H1 (cell line): ENCODE measurements at regions not wholly inside any gene's neighbourhood (a gene's known extent, or its start where the extent isn't known, plus 50 kb on each side); places are given as distances from the start of the nearest gene placed in this dataset.

Experiments
- CTCF ChIA-PET: fragments of 300-600 bp; sonication (Branson Sonifier 250); formaldehyde crosslinking; loops from one replicate; lab custom pipeline; 2021; ENCODE audit not compliant: partially characterized antibody; lab: Charles Lee
- POLR2A ChIA-PET: fragments of 300-600 bp; sonication (Branson Sonifier 250); formaldehyde crosslinking; loops from one replicate; lab custom pipeline; 2021; ENCODE audit warnings: inconsistent platforms; ENCODE audit not compliant: partially characterized antibody; lab: Charles Lee
- DNase-seq, 2 experiments: peaks; one replicate each; pipeline versions ENCODE4 v3.0.0 to v3.0.0-alpha.2; 2010 to 2022; ENCODE audit warnings: low spot score in 2 of 2, low read depth in 1 of 2, mixed read lengths in 1 of 2
- FAIRE-seq: peaks from 2 replicates; lab custom pipeline; 2011; peaks lifted over from hg19 to GRCh38; lab: Jason Lieb, UNC
- H2AFZ ChIP-seq: 2 replicates; pipeline ENCODE4 v1.8.1; 2012; ENCODE audit warnings: low read length, inconsistent platforms
- H2AK5ac ChIP-seq: 2 replicates; pipeline ENCODE4 v1.6.1; 2013; ENCODE audit warnings: low read depth, low read length
- H2BK120ac ChIP-seq: replicated peaks from 2 replicates; pipeline ENCODE3; 2013; ENCODE audit warnings: low read depth, low read length, inconsistent platforms
- H2BK12ac ChIP-seq: 2 replicates; pipeline ENCODE4 v1.6.1; 2013; ENCODE audit warnings: low read depth, low read length
- H2BK15ac ChIP-seq: 2 replicates; pipeline ENCODE4 v1.6.1; 2013; ENCODE audit warnings: low read length
- H2BK20ac ChIP-seq: 2 replicates; pipeline ENCODE4 v1.6.1; 2013; ENCODE audit warnings: low read length
- H2BK5ac ChIP-seq: 2 replicates; pipeline ENCODE4 v1.6.1; 2013; ENCODE audit warnings: low read depth, low read length
- H3K14ac ChIP-seq: 2 replicates; pipeline ENCODE4 v1.6.1; 2013; ENCODE audit warnings: inconsistent platforms; ENCODE audit not compliant: insufficient read length
- H3K18ac ChIP-seq: 2 replicates; pipeline ENCODE4 v1.6.1; 2013; ENCODE audit warnings: low read length; ENCODE audit errors: extremely low read depth
- H3K23ac ChIP-seq: 2 replicates; pipeline ENCODE4 v1.6.1; 2013; ENCODE audit warnings: inconsistent platforms; ENCODE audit not compliant: insufficient read length
- H3K23me2 ChIP-seq: 2 replicates; pipeline ENCODE4 v1.6.1; 2013; ENCODE audit warnings: low read depth, low read length
- H3K27ac ChIP-seq: 2 replicates; pipeline ENCODE4 v1.6.1; 2011; ENCODE audit warnings: low read depth, low read length, inconsistent platforms
- H3K27me3 ChIP-seq, 4 experiments: replicated peaks in 1 of 4; 1 replicate in 1 of 4; 2 replicates in 3 of 4; pipeline versions ENCODE4 v1.6.1 to v1.8.1; 2011 to 2013; ENCODE audit warnings: low read length in 3 of 4, mild to moderate bottlenecking in 3 of 4, inconsistent platforms in 2 of 4, mixed read lengths in 2 of 4, moderate library complexity in 1 of 4; ENCODE audit not compliant: control insufficient read depth in 3 of 4, insufficient read depth in 3 of 4; ENCODE audit errors: extremely low read depth in 1 of 4
- H3K36me3 ChIP-seq, 4 experiments: 2 replicates each; pipeline versions ENCODE4 v1.6.1 to v1.8.1; 2011 to 2013; ENCODE audit warnings: mild to moderate bottlenecking in 4 of 4, low read length in 3 of 4, moderate library complexity in 2 of 4, control low read depth in 1 of 4, inconsistent platforms in 1 of 4; ENCODE audit not compliant: insufficient read depth in 4 of 4, control insufficient read depth in 2 of 4
- H3K4ac ChIP-seq: replicated peaks from 2 replicates; pipeline ENCODE3; 2013; ENCODE audit warnings: low read length, low read depth, mixed read lengths, inconsistent platforms; ENCODE audit not compliant: insufficient read length
- H3K4me1 ChIP-seq, 4 experiments: replicated peaks in 1 of 4; 1 replicate in 1 of 4; 2 replicates in 3 of 4; pipeline versions ENCODE4 v1.6.1 to v1.8.1; 2011 to 2013; ENCODE audit warnings: low read length in 3 of 4, inconsistent platforms in 2 of 4, mixed read lengths in 1 of 4; ENCODE audit not compliant: insufficient read depth in 4 of 4, control insufficient read depth in 3 of 4
- H3K4me2 ChIP-seq, 2 experiments: 2 replicates each; pipeline versions ENCODE4 v1.6.1 to v1.8.1; 2011 to 2013; ENCODE audit warnings: low read depth in 2 of 2, low read length in 2 of 2, control low read depth in 1 of 2, inconsistent platforms in 1 of 2, mild to moderate bottlenecking in 1 of 2; ENCODE audit not compliant: insufficient read depth in 1 of 2
- H3K4me3 ChIP-seq, 4 experiments: fragments of 200-600, 300-600 bp in 1 of 4; sonication (generic), shearing (Covaris generic), sonication (Bioruptor Twin) in 1 of 4; 2 replicates each; pipeline versions ENCODE4 v1.5.1 to v1.8.1; 2011 to 2016; ENCODE audit warnings: low read length in 4 of 4, low read depth in 3 of 4, control low read depth in 2 of 4, inconsistent platforms in 2 of 4, mild to moderate bottlenecking in 2 of 4, mixed read lengths in 1 of 4, moderate library complexity in 1 of 4; ENCODE audit not compliant: insufficient read depth in 2 of 4; ENCODE audit errors: extremely low read depth in 1 of 4
- H3K56ac ChIP-seq: replicated peaks from 2 replicates; pipeline ENCODE3; 2013; ENCODE audit warnings: low read depth, mild to moderate bottlenecking, mixed read lengths, low read length, inconsistent platforms; ENCODE audit not compliant: insufficient read length
- H3K79me1 ChIP-seq: 2 replicates; pipeline ENCODE4 v1.6.1; 2013; ENCODE audit warnings: low read depth, low read length, control low read depth
- H3K79me2 ChIP-seq, 2 experiments: 2 replicates each; pipeline versions ENCODE4 v1.6.1 to v1.8.1; 2012 to 2013; ENCODE audit warnings: low read length in 2 of 2, mild to moderate bottlenecking in 2 of 2, inconsistent platforms in 1 of 2; ENCODE audit not compliant: insufficient read depth in 2 of 2, control insufficient read depth in 1 of 2
- H3K9ac ChIP-seq, 4 experiments: replicated peaks in 1 of 4; 1 replicate in 1 of 4; 2 replicates in 3 of 4; pipeline versions ENCODE4 v1.6.1 to v1.8.1; 2011 to 2013; ENCODE audit warnings: low read depth in 3 of 4, low read length in 3 of 4, control low read depth in 2 of 4, mild to moderate bottlenecking in 2 of 4, moderate library complexity in 2 of 4, inconsistent platforms in 1 of 4; ENCODE audit errors: extremely low read depth in 1 of 4
- H3K9me3 ChIP-seq, 2 experiments: 2 replicates each; pipeline versions ENCODE4 v1.6.1 to v1.8.1; 2012 to 2013; ENCODE audit warnings: mild to moderate bottlenecking in 2 of 2, moderate library complexity in 2 of 2, control low read depth in 1 of 2, inconsistent platforms in 1 of 2, low read depth in 1 of 2, low read length in 1 of 2, mixed read lengths in 1 of 2; ENCODE audit not compliant: insufficient read depth in 2 of 2
- H4K20me1 ChIP-seq, 2 experiments: replicated peaks in 1 of 2; 2 replicates each; pipeline versions ENCODE3 to v1.8.1; 2011 to 2013; ENCODE audit warnings: inconsistent platforms in 2 of 2, low read length in 2 of 2, mild to moderate bottlenecking in 1 of 2; ENCODE audit not compliant: insufficient read depth in 2 of 2, control insufficient read depth in 1 of 2
- H4K5ac ChIP-seq: 2 replicates; pipeline ENCODE4 v1.6.1; 2013; ENCODE audit warnings: low read length, low read depth, mixed read lengths, inconsistent platforms; ENCODE audit not compliant: insufficient read length
- H4K8ac ChIP-seq: 2 replicates; pipeline ENCODE4 v1.8.0; 2013; ENCODE audit warnings: mild to moderate bottlenecking, moderate library complexity, low read length, inconsistent platforms; ENCODE audit not compliant: insufficient read depth; ENCODE audit errors: extremely low read depth
- H4K91ac ChIP-seq: replicated peaks from 2 replicates; pipeline ENCODE3; 2013; ENCODE audit warnings: low read length, mixed read lengths, inconsistent platforms; ENCODE audit not compliant: insufficient read length
- CTCF ChIP-seq, 3 experiments: IDR thresholded peaks; 1 replicate in 2 of 3; 2 replicates in 1 of 3; pipeline versions ENCODE4 v1.5.1 to v1.6.1; 2011; ENCODE audit warnings: low read length in 3 of 3, mild to moderate bottlenecking in 3 of 3, inconsistent platforms in 2 of 3, low read depth in 1 of 3, moderate library complexity in 1 of 3; ENCODE audit not compliant: insufficient read depth in 1 of 3; ENCODE audit errors: control extremely low read depth in 1 of 3
- MAX ChIP-seq: IDR thresholded peaks from 2 replicates; pipeline ENCODE4 v1.6.1; 2012; ENCODE audit warnings: inconsistent platforms
- RAD21 ChIP-seq, 2 experiments: IDR thresholded peaks in 1 of 2; conservative IDR thresholded peaks in 1 of 2; 2 replicates each; pipeline ENCODE4 v1.6.1; 2011; ENCODE audit warnings: low read depth in 2 of 2, low read length in 2 of 2, improper control_type of control experiment in 1 of 2, inconsistent platforms in 1 of 2, mild to moderate bottlenecking in 1 of 2, moderate library complexity in 1 of 2
- SAP30 ChIP-seq: fragments of 300-600 bp; sonication (generic); IDR thresholded peaks from 2 replicates; pipeline ENCODE4 v1.7.1; 2012; ENCODE audit warnings: low read length, moderate library complexity, mild to moderate bottlenecking, inconsistent platforms; ENCODE audit not compliant: insufficient read depth, insufficient replicate concordance
- WGBS, 2 experiments: shearing (Covaris generic) in 1 of 2; methylation state at CpG; one replicate each; pipeline versions ENCODE4 v1.1.6 to v1.1.7; 2013 to 2015; ENCODE audit warnings: low lambda C conversion rate in 2 of 2, mixed read lengths in 2 of 2, inconsistent platforms in 1 of 2, low coverage in 1 of 2, missing lambda C conversion rate in 1 of 2; ENCODE audit not compliant: insufficient replicate concordance in 2 of 2, insufficient coverage in 1 of 2, insufficient read length in 1 of 2; ENCODE audit errors: extremely low coverage in 1 of 2, missing lambda C conversion rate in 1 of 2; 5-methylcytosine and 5-hydroxymethylcytosine counted together

GRCh38 chr6:23176883-23177282 is 607.5 kb downstream of the HDGFL1 start:
- H2BK12ac ChIP-seq = no peak overlapping the region
- H3K9me3 ChIP-seq = no peaks in the 10 kb centered on the region
- H3K14ac ChIP-seq = no peak overlapping the region
- no peaks in the 10 kb centered on the region for H3K36me3 ChIP-seq
- no peak overlapping the region for H2AK5ac ChIP-seq
- H2BK15ac ChIP-seq = no peak overlapping the region
- H3K27me3 ChIP-seq = no peaks in the 10 kb centered on the region
- H4K91ac ChIP-seq = no peak overlapping the region
- no peak overlapping the region for H4K5ac ChIP-seq
- TF ChIP-seq RAD21 (IDR thresholded peaks at IDR 0.05 in 1 of 2, conservative IDR thresholded peaks at IDR 0.05 in 1 of 2; ENCODE audit: low read depth in 2 of 2, low read length in 2 of 2) (peak; percentile 42 to 59), SAP30 (no peak), MAX (peak; percentile 50; the same call in 1 of the 2 replicates), CTCF (IDR thresholded peaks at IDR 0.05; ENCODE audit: control extremely low read depth in 1 of 3, insufficient read depth in 1 of 3, low read depth in 1 of 3, low read length in 3 of 3) (peak in 2 of 3 experiments; percentile 44 to 54; a peak in 2 of 4 replicates)
- CTCF ChIA-PET = interaction anchor here (0.6 to 2.5 kb wide), 6 partner anchors 11 to 292 kb away, joined by 3 to 8 read pairs (median 3); no protein-coding TSS in a partner anchor
- WGBS, 2 experiments = 93% methylated on average over 11 of the region's 11 CpGs; no CpG with 5 or more reads in 1 of the 2 experiments
- H3K4me1 ChIP-seq = no peaks in the 10 kb centered on the region; a peak in 1 of 7 replicates
- no peak overlapping the region for H3K23ac ChIP-seq
- H3K9ac ChIP-seq = no peak overlapping the region
- FAIRE-seq = no peak
- H3K79me2 ChIP-seq = no peaks in the 10 kb centered on the region
- POLR2A ChIA-PET = no interaction called here
- no peak overlapping the region for H2AFZ ChIP-seq
- no peak overlapping the region for H4K8ac ChIP-seq
- no peak overlapping the region for H3K4me3 ChIP-seq
- DNase-seq = no peak
- H3K23me2 ChIP-seq = no peaks in the 10 kb centered on the region
- H3K79me1 ChIP-seq = no peaks in the 10 kb centered on the region
- H4K20me1 ChIP-seq = no peaks in the 10 kb centered on the region
- no peak overlapping the region for H3K18ac ChIP-seq
- H2BK5ac ChIP-seq = no peak overlapping the region
- no peak overlapping the region for H3K4me2 ChIP-seq
- no peak overlapping the region for H3K27ac ChIP-seq
- no peak overlapping the region for H3K4ac ChIP-seq
- no peak overlapping the region for H3K56ac ChIP-seq
- H2BK20ac ChIP-seq = no peak overlapping the region
- no peak overlapping the region for H2BK120ac ChIP-seq
